Activated CD8-positive, alpha-beta T cell treated with anti-CD3 and anti-CD28 coated beads for 36 hours (primary cell): ENCODE measurements at regions not wholly inside any gene's neighbourhood (a gene's known extent, or its start where the extent isn't known, plus 50 kb on each side); places are given as distances from the start of the nearest gene placed in this dataset.

ENCODE experiments used
- ATAC-seq: fragments of 200-7000 bp; cut with Tn5 transposase; one replicate; pipeline ENCODE4 v1.10.0; 2021; ENCODE audit warnings: mild to moderate bottlenecking, moderate library complexity
- CTCF ChIA-PET: fragments of 350-600 bp; sonication (Branson Sonifier 250); formaldehyde crosslinking; loops from one replicate; lab custom pipeline; 2021; ENCODE audit warnings: antibody characterized with exemption; lab: Charles Lee
- POLR2A ChIA-PET: fragments of 350-600 bp; sonication (Branson Sonifier 250); formaldehyde crosslinking; loops from one replicate; lab custom pipeline; 2021; ENCODE audit warnings: antibody characterized with exemption; lab: Charles Lee
- DNase-seq: peaks from one replicate; pipeline ENCODE4 v3.0.0-alpha.2; 2020
- H3K27ac Mint-ChIP-seq: one replicate; pipeline ENCODE4 v1.8.0; 2021; ENCODE audit warnings: mild to moderate bottlenecking, mixed read lengths
- H3K27me3 Mint-ChIP-seq: one replicate; pipeline ENCODE4 v1.8.0; 2021; ENCODE audit warnings: mixed read lengths
- H3K36me3 Mint-ChIP-seq: one replicate; pipeline ENCODE4 v1.8.0; 2021; ENCODE audit warnings: low read depth, mixed read lengths
- H3K4me1 Mint-ChIP-seq: one replicate; pipeline ENCODE4 v1.8.0; 2021; ENCODE audit warnings: low read depth, mixed read lengths
- H3K4me3 Mint-ChIP-seq: one replicate; pipeline ENCODE4 v1.8.0; 2021; ENCODE audit warnings: mild to moderate bottlenecking, moderate library complexity, mixed read lengths
- H3K9me3 Mint-ChIP-seq: one replicate; pipeline ENCODE4 v1.8.0; 2021; ENCODE audit warnings: mixed read lengths
- CTCF ChIP-seq: fragments of 200-600 bp; IDR thresholded peaks from one replicate; pipeline ENCODE4 v1.8.0; 2022; ENCODE audit warnings: antibody characterized with exemption, mild to moderate bottlenecking
- intact Hi-C: fragments of 100-400 bp; cut with micrococcal nuclease; formaldehyde crosslinking; loops from one replicate; pipeline ENCODE4 v1.10.0; 2022

- no peaks in the 10 kb centered on the region for H3K36me3 Mint-ChIP-seq
- intact Hi-C loops = no loop called here
- ChIA-PET POLR2A (interaction anchor here (0.9 kb wide), 1 partner anchor 35 kb away, joined by 3 read pairs; no protein-coding TSS in a partner anchor), CTCF (no interaction called here)
- no peak for TF ChIP-seq CTCF
- no peak overlapping the region for H3K4me3 Mint-ChIP-seq
- no peak for DNase-seq
- no peaks in the 10 kb centered on the region for H3K4me1 Mint-ChIP-seq
- no peaks in the 10 kb centered on the region for H3K9me3 Mint-ChIP-seq
- peaks cover 36% of the 10 kb centered on the region for H3K27me3 Mint-ChIP-seq
- ATAC-seq = no peak
- no peak overlapping the region for H3K27ac Mint-ChIP-seq
These were observed 203.9 kb downstream of the C1orf94 start for GRCh38 chr1:34380526-34381124.

- ATAC-seq (no peak), DNase-seq (no peak)
- H3K4me1 Mint-ChIP-seq = no peaks in the 10 kb centered on the region
- TF ChIP-seq CTCF = no peak
- no peak overlapping the region for H3K27ac Mint-ChIP-seq
- ChIA-PET POLR2A (no interaction called here), CTCF (no interaction called here)
- H3K9me3 Mint-ChIP-seq = peaks cover 5% of the 10 kb centered on the region
- intact Hi-C loops = no loop called here
- peaks cover 11% of the 10 kb centered on the region for H3K27me3 Mint-ChIP-seq
- H3K4me3 Mint-ChIP-seq = no peak overlapping the region
- H3K36me3 Mint-ChIP-seq = no peaks in the 10 kb centered on the region
These were observed 213.3 kb downstream of the C1orf94 start for GRCh38 chr1:34389974-34390373.

GRCh38 chr1:34396042-34396441 lies 219.3 kb downstream of the C1orf94 start:
- TF ChIP-seq CTCF = no peak
- H3K4me1 Mint-ChIP-seq = no peaks in the 10 kb centered on the region
- ATAC-seq (no peak), DNase-seq (no peak)
- ChIA-PET CTCF (no interaction called here), POLR2A (no interaction called here)
- no peaks in the 10 kb centered on the region for H3K36me3 Mint-ChIP-seq
- H3K9me3 Mint-ChIP-seq = no peaks in the 10 kb centered on the region
- peaks cover 7% of the 10 kb centered on the region for H3K27me3 Mint-ChIP-seq
- H3K4me3 Mint-ChIP-seq = no peak overlapping the region
- no peak overlapping the region for H3K27ac Mint-ChIP-seq
- intact Hi-C loops = no loop called here

- Mint-ChIP-seq H3K27me3 (peaks cover 2% of the 10 kb centered on the region), H3K4me3 (no peak overlapping the region), H3K4me1 (no peaks in the 10 kb centered on the region), H3K27ac (no peak overlapping the region), H3K36me3 (no peaks in the 10 kb centered on the region), H3K9me3 (no peaks in the 10 kb centered on the region)
- intact Hi-C loops = no loop called here
- ATAC-seq = no peak
- ChIA-PET POLR2A (no interaction called here), CTCF (no interaction called here)
- DNase-seq = no peak
- no peak for TF ChIP-seq CTCF
These were observed 221.7 kb downstream of the C1orf94 start for GRCh38 chr1:34398241-34398915.

GRCh38 chr1:34398916-34399275 lies 222.2 kb downstream of the C1orf94 start:
- Mint-ChIP-seq H3K27ac (no peak overlapping the region), H3K27me3 (peaks cover 2% of the 10 kb centered on the region), H3K9me3 (no peaks in the 10 kb centered on the region), H3K4me3 (no peak overlapping the region), H3K36me3 (no peaks in the 10 kb centered on the region), H3K4me1 (no peaks in the 10 kb centered on the region)
- DNase-seq = no peak
- intact Hi-C loops = no loop called here
- CTCF ChIA-PET = no interaction called here
- no peak for TF ChIP-seq CTCF
- no peak for ATAC-seq
- POLR2A ChIA-PET = no interaction called here
